GM18951 (cell line): ENCODE measurements at regions not wholly inside any gene's neighbourhood (a gene's known extent, or its start where the extent isn't known, plus 50 kb on each side); places are given as distances from the start of the nearest gene placed in this dataset.

Source experiments
- POLR2A ChIP-seq: IDR thresholded peaks from 4 replicates; pipeline ENCODE4 v1.6.1; 2011; ENCODE audit warnings: mild to moderate bottlenecking; ENCODE audit not compliant: insufficient read length, insufficient read depth; ENCODE audit errors: extremely low read depth
- in situ Hi-C: fragments of 300-500 bp; cut with MboI; formaldehyde crosslinking; loops from one replicate; pipeline ENCODE4 v1.12.0; 2022; ENCODE audit warnings: low sequenced_read_pairs, mixed read lengths, inconsistent platforms; ENCODE audit not compliant: unreplicated experiment

DNA sequence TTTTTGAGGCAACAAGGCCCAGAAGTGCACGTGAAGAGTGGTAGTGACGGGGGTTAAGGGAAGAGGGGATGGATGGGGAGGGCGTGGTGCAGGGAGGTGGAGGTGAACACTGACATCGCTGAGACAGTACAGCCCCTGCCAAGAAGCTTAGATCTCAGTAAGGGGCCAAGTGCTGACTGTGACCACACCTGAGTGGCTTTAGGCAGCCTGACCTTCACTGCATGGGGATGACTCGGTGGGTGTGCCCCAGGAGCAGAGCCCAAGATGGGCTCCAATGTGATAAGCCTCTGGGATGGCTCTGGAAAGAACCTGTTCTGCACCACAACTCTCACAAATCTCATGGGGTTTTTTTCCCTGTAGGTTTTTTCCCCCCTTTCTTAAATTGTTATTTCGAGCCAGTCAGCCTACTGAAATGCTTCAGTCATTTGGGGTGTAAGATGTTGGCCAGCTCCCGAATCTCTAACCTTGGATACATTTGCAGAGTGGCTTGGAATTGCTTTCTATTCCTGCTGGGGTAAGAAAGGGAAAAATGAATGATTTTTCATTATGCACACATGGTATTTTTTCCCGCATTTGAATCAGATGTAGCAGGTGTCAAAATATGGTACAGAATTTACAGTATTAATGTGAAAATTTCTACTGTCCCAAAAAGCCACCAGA lies 165.0 kb downstream of the TM9SF2 start:
- in situ Hi-C loops, result loop anchor here (25.0 kb wide), 2 partner anchors 571 to 846 kb away; no protein-coding TSS in a partner anchor

GRCh38 chr13:99665711-99666110 lies 164.4 kb downstream of the TM9SF2 start:
- in situ Hi-C loops, result loop anchor here (25.0 kb wide), 2 partner anchors 572 to 847 kb away; no protein-coding TSS in a partner anchor
- TF ChIP-seq POLR2A, result no peak

More for the DNA sequence above, 165.0 kb downstream of the TM9SF2 start:
- no peak for TF ChIP-seq POLR2A

DNA sequence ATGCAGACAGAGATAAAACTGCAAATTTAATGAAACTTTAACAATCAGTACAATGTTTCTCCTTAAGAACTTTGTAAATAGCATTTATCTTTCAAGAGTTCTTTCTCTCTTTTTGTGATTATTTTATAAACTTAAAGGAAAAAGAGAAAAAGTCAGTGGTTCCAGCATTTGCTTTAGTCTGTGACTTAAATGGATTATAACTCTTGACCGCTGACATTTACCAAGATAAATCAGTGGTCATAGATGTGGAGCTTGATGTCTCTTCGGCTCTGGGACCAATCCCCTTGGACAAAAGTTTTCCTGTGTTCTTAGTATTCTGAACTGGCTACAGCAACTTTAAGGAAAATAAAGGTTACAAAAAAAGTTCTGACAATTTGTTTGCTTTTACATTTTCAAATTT lies 162.6 kb downstream of the TM9SF2 start:
- no peak for TF ChIP-seq POLR2A
- in situ Hi-C loops, result loop anchor here (25.0 kb wide), 2 partner anchors 573 to 848 kb away; no protein-coding TSS in a partner anchor

DNA sequence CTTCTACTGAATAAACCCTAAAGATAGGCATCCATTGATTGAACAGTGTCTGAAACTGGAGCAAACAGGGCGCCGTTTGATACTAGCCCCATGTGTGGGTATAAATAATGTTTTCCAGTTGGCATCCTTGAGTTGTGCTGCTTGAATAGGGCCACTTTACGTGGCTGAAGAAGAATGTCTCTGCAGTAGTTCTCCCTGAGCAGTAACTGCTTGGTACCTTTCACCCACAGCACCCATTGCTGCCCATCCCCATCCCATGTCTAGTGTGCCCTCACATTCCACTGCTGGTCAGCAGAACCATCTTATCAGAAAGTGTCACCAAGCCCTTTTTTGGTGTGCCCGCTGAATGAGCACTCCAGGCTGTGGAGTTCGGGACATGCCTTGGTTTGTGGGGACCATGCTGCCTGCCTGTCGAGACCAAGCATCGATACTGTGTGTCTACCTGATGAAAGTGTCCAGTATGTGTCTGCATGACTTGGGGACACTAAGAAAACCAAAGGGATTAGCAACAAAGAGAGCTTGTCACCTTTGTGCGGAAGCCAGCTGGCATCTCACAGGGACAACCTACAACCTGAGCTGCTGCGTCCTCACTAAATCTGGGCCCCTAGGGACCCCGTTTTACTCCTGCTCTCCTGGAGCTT lies 162.0 kb downstream of the TM9SF2 start:
- no peak for TF ChIP-seq POLR2A
- in situ Hi-C loops, result loop anchor here (25.0 kb wide), 2 partner anchors 574 to 849 kb away; no protein-coding TSS in a partner anchor

- in situ Hi-C loops, result loop anchor here (25.0 kb wide), 2 partner anchors 575 to 850 kb away; no protein-coding TSS in a partner anchor
- TF ChIP-seq POLR2A, result no peak
Observed at GRCh38 chr13:99662678-99663077, 161.4 kb downstream of the TM9SF2 start.

DNA sequence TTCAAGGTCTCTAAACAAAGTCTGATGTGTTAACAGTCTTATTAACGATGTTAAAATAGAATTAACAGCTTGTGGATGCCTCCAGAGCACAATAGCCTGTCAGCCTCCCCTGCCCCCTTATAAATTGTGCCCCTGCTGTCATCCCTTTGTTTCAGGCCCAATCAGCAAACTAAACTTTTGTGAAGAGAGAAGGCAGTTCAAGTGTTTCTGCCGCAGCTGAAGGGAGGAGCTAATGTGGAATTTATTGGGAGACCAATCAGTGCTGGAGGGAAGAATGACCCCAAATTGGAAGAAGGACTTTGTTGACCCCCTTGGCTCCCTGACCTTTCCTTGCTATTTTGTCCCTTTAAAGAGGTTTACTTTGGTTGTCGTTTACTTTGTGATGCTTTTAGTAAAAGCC lies 160.5 kb downstream of the TM9SF2 start:
- TF ChIP-seq POLR2A, result no peak
- in situ Hi-C loops, result loop anchor here (25.0 kb wide), 2 partner anchors 576 to 851 kb away; no protein-coding TSS in a partner anchor

GRCh38 chr13:99659866-99660554 lies 158.7 kb downstream of the TM9SF2 start:
- in situ Hi-C loops, result loop anchor here (10.0 to 25.0 kb wide), 3 partner anchors 225 to 852 kb away; no protein-coding TSS in a partner anchor
- no peak for TF ChIP-seq POLR2A

GRCh38 chr13:99659226-99659625 lies 158.0 kb downstream of the TM9SF2 start:
- no peak for TF ChIP-seq POLR2A
- in situ Hi-C loops, result loop anchor here (10.0 to 25.0 kb wide), 3 partner anchors 226 to 853 kb away; no protein-coding TSS in a partner anchor

- TF ChIP-seq POLR2A, result no peak
- in situ Hi-C loops, result loop anchor here (10.0 to 25.0 kb wide), 3 partner anchors 226 to 854 kb away; no protein-coding TSS in a partner anchor
Observed at GRCh38 chr13:99658261-99658991, 157.2 kb downstream of the TM9SF2 start.

- in situ Hi-C loops, result loop anchor here (10.0 to 25.0 kb wide), 3 partner anchors 227 to 854 kb away; no protein-coding TSS in a partner anchor
- no peak for TF ChIP-seq POLR2A
Observed at GRCh38 chr13:99657848-99658260, 156.6 kb downstream of the TM9SF2 start.

- in situ Hi-C loops, result loop anchor here (10.0 to 25.0 kb wide), 3 partner anchors 228 to 855 kb away; no protein-coding TSS in a partner anchor
- TF ChIP-seq POLR2A, result no peak
Observed at GRCh38 chr13:99656844-99657381, 155.6 kb downstream of the TM9SF2 start.
